ENCODE measurements at regions not wholly inside any gene's neighbourhood (a gene's known extent, or its start where the extent isn't known, plus 50 kb on each side); places are given as distances from the start of the nearest gene placed in this dataset.

DNA sequence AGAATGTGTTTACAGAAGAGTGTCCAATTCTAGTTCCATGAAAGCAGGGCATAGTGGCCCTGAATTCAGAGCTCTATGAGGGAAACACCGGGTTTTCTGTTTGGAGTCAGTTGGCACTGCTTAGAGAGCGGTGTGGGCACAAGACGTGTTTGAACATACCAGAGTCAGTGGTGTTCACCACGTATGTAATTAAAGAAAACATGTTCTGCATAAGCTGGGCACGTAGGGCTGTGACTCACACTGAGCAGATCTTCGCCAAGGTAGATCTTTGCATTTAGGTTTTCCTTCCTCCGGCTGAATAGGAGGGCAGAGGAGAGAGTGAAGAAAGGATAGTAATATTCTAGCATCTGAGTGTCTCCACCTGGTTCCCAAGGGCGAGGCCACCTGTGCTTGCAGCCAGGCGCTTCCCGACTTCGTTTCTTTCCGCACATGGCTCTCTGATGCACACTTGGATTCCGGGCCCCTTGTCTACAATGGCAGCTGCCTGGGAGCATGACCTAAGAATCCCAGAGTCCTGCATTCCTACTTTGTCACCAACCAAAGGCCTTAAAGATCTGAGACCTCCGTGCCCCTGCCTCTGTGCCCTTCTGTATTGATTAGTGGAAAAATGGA, 136.2 kb downstream of the ERMARD start:
- H3K4me3 ChIP-seq (ENCODE audit: low read depth, low read length) = no peak overlapping the region
- no peaks in the 10 kb centered on the region for H3K36me3 ChIP-seq (ENCODE audit: insufficient read depth)
- DNase-seq (ENCODE audit: extremely low spot score) = no peak
- H3K27ac ChIP-seq (ENCODE audit: low read depth) = no peak overlapping the region
- H3K4me1 ChIP-seq (ENCODE audit: insufficient read depth) = no peaks in the 10 kb centered on the region
- WGBS = 89% methylated on average over 14 of the region's 14 CpGs

DNA sequence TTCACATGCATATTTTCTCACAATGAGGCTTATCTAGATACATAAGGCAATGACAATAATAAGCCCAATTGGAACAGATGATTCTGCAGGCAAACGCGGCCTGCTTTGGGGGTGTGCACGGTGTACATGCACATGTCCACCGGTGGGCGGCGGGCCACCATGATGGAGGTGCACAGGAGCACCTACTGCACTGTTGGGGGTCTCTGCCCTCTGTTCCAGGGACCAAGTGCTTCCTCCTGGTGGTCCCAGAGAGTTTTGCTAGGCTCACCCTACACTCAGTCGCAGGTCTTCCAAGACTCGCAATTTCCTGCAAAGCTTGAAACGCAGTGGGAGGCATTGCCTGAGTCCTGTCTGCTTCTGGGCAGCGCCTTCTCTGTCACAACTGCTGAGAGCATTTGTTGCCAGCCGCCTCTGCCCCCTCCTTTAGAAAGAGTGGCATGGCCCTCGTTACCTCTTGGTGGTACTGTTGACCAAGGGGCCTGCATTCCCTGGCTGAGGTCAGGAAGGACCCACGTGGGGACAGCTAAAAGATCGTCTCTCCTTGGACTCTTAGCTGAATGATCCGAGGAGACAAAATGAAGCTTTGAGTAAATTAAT, 135.3 kb downstream of the ERMARD start:
- H3K36me3 ChIP-seq (ENCODE audit: insufficient read depth) = no peaks in the 10 kb centered on the region
- no peak overlapping the region for H3K4me3 ChIP-seq (ENCODE audit: low read depth, low read length)
- DNase-seq (ENCODE audit: extremely low spot score) = no peak
- no peak overlapping the region for H3K27ac ChIP-seq (ENCODE audit: low read depth)
- H3K4me1 ChIP-seq (ENCODE audit: insufficient read depth) = no peaks in the 10 kb centered on the region
- WGBS = 88% methylated on average over 15 of the region's 15 CpGs

DNA sequence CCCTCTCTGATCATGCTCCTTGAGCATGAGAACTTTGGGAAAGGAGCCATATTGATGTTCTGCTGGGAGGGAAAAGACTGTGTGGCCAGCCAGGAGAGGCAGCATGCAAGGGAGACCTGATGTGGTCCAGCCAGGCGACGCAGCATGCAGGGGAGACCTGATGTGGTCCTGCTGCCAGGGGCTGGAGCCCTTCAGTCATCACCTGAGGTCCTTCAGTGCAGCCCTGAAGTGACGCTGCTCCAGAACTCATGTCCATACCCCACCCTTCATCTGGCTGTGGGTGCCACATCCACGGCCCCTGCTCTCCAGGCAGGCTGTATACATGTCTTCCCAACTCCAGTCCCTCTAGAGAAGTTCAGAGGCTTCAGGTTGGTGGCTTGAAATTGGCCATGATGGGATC, 134.4 kb downstream of the ERMARD start:
- H3K27ac ChIP-seq (ENCODE audit: low read depth) = no peak overlapping the region
- 89% methylated on average over 4 of the region's 4 CpGs for WGBS
- no peak for DNase-seq (ENCODE audit: extremely low spot score)
- no peaks in the 10 kb centered on the region for H3K36me3 ChIP-seq (ENCODE audit: insufficient read depth)
- no peak overlapping the region for H3K4me3 ChIP-seq (ENCODE audit: low read depth, low read length)
- no peaks in the 10 kb centered on the region for H3K4me1 ChIP-seq (ENCODE audit: insufficient read depth)

DNA sequence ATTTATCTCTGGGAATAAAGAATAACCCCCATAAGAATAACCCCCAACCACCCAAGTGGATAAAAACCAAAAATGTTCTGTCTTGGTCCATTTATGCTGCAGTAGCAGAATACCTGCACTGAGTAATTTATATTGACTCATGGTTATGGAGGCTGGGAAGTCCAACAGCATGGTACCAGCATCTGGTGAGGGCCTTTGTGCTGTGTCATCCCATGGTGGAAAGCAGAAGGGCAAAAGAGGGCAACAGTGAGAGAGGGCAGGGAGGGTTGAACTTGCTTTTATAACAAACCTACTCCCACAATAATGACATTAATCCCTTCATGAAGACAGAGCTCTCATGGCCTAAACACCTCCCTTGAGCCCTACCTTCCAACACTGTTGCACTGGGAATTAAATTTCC, 133.7 kb downstream of the ERMARD start:
- Histone ChIP-seq H3K36me3 (ENCODE audit: insufficient read depth) (no peaks in the 10 kb centered on the region), H3K4me3 (ENCODE audit: low read depth, low read length) (no peak overlapping the region), H3K4me1 (ENCODE audit: insufficient read depth) (no peaks in the 10 kb centered on the region), H3K27ac (ENCODE audit: low read depth) (no peak overlapping the region)
- no peak for DNase-seq (ENCODE audit: extremely low spot score)

DNA sequence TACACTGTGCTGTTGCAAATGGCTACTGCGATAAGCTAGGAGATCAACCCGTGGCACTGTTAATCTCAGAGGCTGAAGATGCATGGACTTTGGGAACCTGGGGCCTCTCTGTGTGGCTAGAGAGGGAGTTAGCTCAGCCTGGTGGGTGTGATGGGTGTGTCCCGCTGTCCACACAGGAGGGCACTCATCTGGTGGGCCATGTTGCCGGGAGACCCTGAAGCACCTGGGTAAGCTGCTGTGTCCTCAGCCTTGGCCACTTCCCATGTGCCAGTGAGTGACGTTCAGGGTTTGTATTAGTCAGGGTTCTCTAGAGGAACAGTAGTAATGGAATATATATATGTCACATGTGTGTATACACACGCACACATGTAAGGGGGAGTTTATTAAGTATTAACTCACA, 132.7 kb downstream of the ERMARD start:
- no peak overlapping the region for H3K4me3 ChIP-seq (ENCODE audit: low read depth, low read length)
- H3K27ac ChIP-seq (ENCODE audit: low read depth) = no peak overlapping the region
- H3K36me3 ChIP-seq (ENCODE audit: insufficient read depth) = no peaks in the 10 kb centered on the region
- no peaks in the 10 kb centered on the region for H3K4me1 ChIP-seq (ENCODE audit: insufficient read depth)
- WGBS = 71% methylated on average over 6 of the region's 6 CpGs
- DNase-seq (ENCODE audit: extremely low spot score) = no peak

DNA sequence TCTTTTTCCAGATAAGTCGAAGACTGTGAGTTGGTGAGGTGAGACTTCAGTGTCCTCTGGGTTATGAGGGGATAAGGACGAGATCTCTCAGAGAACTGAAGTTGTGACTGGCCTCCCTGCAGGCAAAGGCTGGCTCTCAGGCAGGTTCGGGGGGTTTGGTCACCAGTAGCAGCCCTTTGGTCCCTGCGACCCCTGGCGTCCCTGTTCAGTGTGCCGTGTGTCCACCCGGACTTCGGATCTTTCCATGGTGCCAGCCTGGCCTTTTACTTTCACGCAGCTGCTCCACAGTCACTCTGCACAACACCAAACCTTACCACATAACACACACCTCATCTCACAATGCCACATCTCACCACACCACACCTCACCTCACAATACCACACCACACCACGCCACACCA, 131.9 kb downstream of the ERMARD start:
- Histone ChIP-seq H3K4me1 (ENCODE audit: insufficient read depth) (no peaks in the 10 kb centered on the region), H3K36me3 (ENCODE audit: insufficient read depth) (no peaks in the 10 kb centered on the region), H3K4me3 (ENCODE audit: low read depth, low read length) (no peak overlapping the region), H3K27ac (ENCODE audit: low read depth) (no peak overlapping the region)
- WGBS = 86% methylated on average over 10 of the region's 10 CpGs
- DNase-seq (ENCODE audit: extremely low spot score) = no peak

DNA sequence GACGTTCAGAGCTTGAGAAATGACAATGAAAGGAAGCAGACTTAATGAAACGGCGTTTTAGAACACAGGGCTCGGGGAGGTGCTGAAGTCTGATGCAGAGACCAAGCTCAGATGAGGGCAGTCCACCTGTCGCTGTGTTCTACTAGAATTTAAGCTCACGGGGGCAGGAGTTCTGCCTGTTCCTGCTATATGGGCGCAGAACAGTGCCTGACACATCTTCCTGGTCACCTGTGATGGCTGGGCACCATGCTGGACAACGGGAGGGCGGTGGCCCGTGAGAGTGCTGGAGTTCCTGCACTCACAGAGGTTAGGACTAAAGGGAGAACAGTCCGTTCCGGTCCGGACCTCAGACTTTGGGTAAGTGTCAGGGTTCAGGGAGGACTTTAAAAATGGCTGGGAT, 130.6 kb downstream of the ERMARD start:
- Histone ChIP-seq H3K4me3 (ENCODE audit: low read depth, low read length) (no peak overlapping the region), H3K36me3 (ENCODE audit: insufficient read depth) (no peaks in the 10 kb centered on the region), H3K4me1 (ENCODE audit: insufficient read depth) (no peaks in the 10 kb centered on the region), H3K27ac (ENCODE audit: low read depth) (no peak overlapping the region)
- WGBS = 88% methylated on average over 13 of the region's 13 CpGs
- DNase-seq (ENCODE audit: extremely low spot score) = no peak

DNA sequence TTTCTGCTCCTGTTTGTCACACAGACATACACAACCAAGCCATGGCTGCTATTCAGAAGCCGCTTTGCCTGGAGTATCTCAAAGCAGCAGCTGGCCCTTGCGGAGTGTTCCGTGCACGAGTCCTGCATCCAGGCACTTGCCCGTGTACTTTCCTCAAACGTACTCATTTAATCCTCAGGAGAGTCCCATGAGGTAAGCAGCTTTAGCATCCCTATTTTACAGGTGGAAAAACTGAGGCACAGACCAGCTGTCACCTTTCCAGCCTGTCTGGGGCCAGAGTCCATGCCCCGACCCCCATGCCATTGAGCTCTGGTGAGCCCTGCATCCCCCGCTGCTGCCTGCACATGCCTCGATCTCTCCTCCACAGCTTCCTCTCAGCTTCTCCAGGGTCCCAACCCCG, 130.0 kb downstream of the ERMARD start:
- no peak for DNase-seq (ENCODE audit: extremely low spot score)
- Histone ChIP-seq H3K27ac (ENCODE audit: low read depth) (no peak overlapping the region), H3K4me1 (ENCODE audit: insufficient read depth) (no peaks in the 10 kb centered on the region), H3K36me3 (ENCODE audit: insufficient read depth) (no peaks in the 10 kb centered on the region), H3K4me3 (ENCODE audit: low read depth, low read length) (no peak overlapping the region)
- 85% methylated on average over 10 of the region's 10 CpGs for WGBS

DNA sequence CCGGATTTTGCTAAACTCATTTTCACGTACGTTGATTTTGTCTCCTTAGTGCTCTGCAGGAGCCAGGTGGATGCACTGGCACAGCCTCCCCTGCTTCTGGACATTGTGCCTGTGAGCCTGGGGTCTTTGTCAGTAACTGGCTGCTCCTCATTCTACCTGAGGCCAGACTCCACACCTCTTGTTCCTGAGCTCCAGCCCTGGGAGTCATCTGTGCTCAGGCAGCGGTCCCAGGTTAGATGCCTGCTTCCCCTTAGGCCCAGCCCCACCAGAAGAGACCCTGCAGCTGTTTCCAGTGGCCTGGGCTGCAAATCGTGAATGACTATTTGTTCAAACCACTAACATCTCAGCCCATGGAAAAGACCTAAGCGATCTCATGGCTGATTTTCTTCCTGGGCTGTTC, 129.1 kb downstream of the ERMARD start:
- 84% methylated on average over 6 of the region's 6 CpGs for WGBS
- Histone ChIP-seq H3K27ac (ENCODE audit: low read depth) (no peak overlapping the region), H3K4me3 (ENCODE audit: low read depth, low read length) (no peak overlapping the region), H3K36me3 (ENCODE audit: insufficient read depth) (no peaks in the 10 kb centered on the region), H3K4me1 (ENCODE audit: insufficient read depth) (no peaks in the 10 kb centered on the region)
- DNase-seq (ENCODE audit: extremely low spot score) = no peak

DNA sequence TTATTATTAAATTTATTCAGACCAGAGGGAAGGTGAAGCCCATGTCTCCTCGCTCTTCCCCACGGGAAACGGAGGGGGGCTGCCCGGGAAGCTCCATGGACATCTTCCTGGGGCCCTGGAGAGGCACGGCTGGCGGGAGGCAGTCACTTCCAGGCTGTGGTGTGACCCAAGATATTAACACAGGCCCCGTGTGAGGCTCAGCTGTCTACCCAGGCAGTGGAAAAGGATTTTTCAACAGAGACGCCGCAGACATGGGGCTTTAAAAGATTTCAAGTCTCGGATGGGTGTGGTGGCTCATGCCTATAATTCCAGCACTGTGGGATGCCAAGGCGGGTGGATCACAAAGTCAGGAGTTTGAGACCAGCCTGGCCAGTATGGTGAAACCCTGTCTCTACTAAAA, 117.9 kb downstream of the ERMARD start:
- H3K4me3 ChIP-seq (ENCODE audit: low read depth, low read length) = no peak overlapping the region
- no peak for DNase-seq (ENCODE audit: extremely low spot score)
- WGBS = 91% methylated on average over 11 of the region's 11 CpGs
- no peak overlapping the region for H3K27ac ChIP-seq (ENCODE audit: low read depth)
- H3K36me3 ChIP-seq (ENCODE audit: insufficient read depth) = no peaks in the 10 kb centered on the region
- no peaks in the 10 kb centered on the region for H3K4me1 ChIP-seq (ENCODE audit: insufficient read depth)

DNA sequence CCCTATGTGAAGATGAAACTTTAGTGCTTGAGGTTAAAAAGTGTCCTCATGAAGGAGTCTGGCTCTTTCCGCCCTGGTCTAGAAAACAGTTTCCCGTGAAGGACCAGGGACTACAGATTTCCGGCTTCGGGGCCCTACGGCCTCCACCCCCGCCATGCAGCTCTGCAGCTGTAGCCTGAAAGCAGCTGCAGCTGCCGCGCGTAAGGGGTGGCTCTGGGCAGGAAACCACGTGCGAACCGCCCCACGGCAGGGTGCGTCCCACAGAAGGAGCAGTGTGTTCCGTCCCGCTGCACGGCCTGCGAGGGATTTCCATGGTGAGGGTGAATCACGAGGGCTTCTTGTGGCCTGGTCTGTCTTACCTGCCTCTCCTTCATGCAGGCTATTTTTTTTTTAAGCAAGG, 117.0 kb downstream of the ERMARD start:
- WGBS = 71% methylated on average over 19 of the region's 19 CpGs
- Histone ChIP-seq H3K27ac (ENCODE audit: low read depth) (no peak overlapping the region), H3K4me3 (ENCODE audit: low read depth, low read length) (no peak overlapping the region), H3K4me1 (ENCODE audit: insufficient read depth) (no peaks in the 10 kb centered on the region), H3K36me3 (ENCODE audit: insufficient read depth) (no peaks in the 10 kb centered on the region)
- no peak for DNase-seq (ENCODE audit: extremely low spot score)

DNA sequence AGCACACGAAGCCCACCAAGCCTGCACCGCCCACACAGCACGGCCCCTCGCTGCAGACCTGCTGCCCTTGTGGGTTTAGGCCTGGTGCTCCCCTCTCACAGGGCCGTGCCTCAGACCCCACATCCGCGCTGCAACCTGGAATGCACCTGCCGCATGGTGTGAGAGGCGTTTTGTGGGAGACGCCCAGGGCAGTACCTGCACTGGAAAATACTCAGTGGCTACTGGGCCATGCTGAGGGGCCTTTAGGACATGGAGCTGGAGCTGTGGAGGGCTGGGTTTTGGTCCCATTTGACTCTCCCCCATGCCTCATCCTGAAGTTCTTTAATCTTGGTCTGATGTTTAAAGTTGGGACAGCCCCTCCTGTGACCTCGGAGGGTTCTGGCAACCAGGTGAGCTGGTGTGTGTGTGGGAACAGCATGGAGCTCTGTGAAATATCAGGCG, 116.3 kb downstream of the ERMARD start:
- WGBS = 88% methylated on average over 12 of the region's 12 CpGs
- Histone ChIP-seq H3K36me3 (ENCODE audit: insufficient read depth) (no peaks in the 10 kb centered on the region), H3K4me1 (ENCODE audit: insufficient read depth) (no peaks in the 10 kb centered on the region), H3K27ac (ENCODE audit: low read depth) (no peak overlapping the region), H3K4me3 (ENCODE audit: low read depth, low read length) (no peak overlapping the region)
- no peak for DNase-seq (ENCODE audit: extremely low spot score)

DNA sequence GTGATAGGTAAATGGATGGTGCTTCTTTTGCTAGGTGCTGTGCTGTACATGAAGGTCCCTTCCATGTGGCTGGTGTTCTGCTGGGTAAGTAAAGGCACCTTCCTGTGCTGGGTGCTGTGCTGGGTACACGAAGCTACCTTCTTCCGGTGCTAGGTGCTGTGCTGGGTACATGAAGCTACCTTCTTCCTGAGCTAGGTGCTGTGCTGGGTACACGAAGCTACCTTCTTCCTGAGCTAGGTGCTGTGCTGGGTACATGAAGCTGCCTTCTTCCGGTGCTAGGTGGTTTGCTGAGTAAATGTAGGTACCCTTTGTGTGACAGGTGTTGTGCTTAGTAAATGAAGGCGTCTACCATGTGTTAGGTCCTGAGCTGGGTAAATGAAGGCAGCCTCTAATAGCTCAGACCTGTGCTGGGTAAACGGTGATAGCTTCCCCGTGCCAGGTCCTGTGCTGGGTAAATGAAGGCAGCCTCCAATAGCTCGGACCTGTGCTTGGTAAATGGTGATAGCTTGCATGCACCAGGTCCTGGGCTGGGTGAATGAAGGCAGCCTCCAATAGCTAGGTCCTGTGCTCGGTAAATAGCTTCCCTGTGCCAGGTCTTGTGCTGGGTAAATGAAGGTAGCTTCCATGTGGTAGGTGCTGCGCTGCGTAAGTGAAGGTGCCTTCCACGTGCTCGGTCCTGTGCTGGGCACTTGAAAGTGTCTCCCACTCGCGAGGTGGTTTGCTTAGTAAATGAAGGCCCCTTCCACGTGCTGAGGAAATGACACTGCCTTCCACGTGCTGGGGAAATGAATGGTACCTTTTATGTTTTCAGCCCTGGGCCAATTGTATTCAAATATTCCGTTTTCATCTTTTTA, 115.5 kb downstream of the ERMARD start:
- DNase-seq (ENCODE audit: extremely low spot score) = no peak
- Histone ChIP-seq H3K4me1 (ENCODE audit: insufficient read depth) (no peaks in the 10 kb centered on the region), H3K36me3 (ENCODE audit: insufficient read depth) (no peaks in the 10 kb centered on the region), H3K27ac (ENCODE audit: low read depth) (no peak overlapping the region), H3K4me3 (ENCODE audit: low read depth, low read length) (no peak overlapping the region)
- 85% methylated on average over 18 of the region's 18 CpGs for WGBS

DNA sequence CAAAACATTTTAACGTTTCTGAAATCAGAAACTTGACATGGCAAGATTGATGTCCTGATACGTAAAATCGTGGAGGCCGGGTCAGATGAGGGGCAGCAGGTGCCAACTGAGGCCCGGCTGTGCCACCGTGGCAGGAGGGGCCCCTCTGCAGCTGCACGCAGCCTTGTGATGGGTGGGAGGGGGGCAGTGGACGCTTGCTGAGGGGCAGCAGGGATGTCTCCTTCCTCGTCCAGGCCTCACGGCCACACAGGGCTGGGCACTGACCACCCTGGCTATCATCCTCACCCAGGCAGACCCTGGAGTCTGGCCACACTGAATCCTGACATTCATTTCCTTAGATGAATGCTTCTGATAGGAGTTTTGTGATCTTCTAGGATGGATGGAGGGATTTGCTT, 114.7 kb downstream of the ERMARD start:
- no peaks in the 10 kb centered on the region for H3K4me1 ChIP-seq (ENCODE audit: insufficient read depth)
- no peak overlapping the region for H3K4me3 ChIP-seq (ENCODE audit: low read depth, low read length)
- no peaks in the 10 kb centered on the region for H3K36me3 ChIP-seq (ENCODE audit: insufficient read depth)
- no peak for DNase-seq (ENCODE audit: extremely low spot score)
- WGBS = 84% methylated on average over 10 of the region's 10 CpGs
- H3K27ac ChIP-seq (ENCODE audit: low read depth) = no peak overlapping the region

Measured in urinary bladder (tissue), 3 donors.